ENCODE measurements at regions not wholly inside any gene's neighbourhood (a gene's known extent, or its start where the extent isn't known, plus 50 kb on each side); places are given as distances from the start of the nearest gene placed in this dataset.

GRCh38 chr2:104570259-104570658 lies 283.7 kb upstream of the POU3F3 start:
- no peak overlapping the region for H2AFZ ChIP-seq (ENCODE audit: low read depth)
- no peak for TF ChIP-seq CTCF (conservative IDR thresholded peaks at IDR 0.05; ENCODE audit: low read depth, low read length)
- peaks cover 9% of the 10 kb centered on the region for H3K4me1 ChIP-seq (ENCODE audit: low read depth, poor library complexity, severe bottlenecking)
- no peaks in the 10 kb centered on the region for H4K20me1 ChIP-seq (ENCODE audit: insufficient read depth)
- H3K36me3 ChIP-seq (ENCODE audit: insufficient read depth), result no peaks in the 10 kb centered on the region
- no peaks in the 10 kb centered on the region for H3K27me3 ChIP-seq (ENCODE audit: insufficient read depth, low read depth)
- no peak overlapping the region for H3K4me2 ChIP-seq
- no peak overlapping the region for H3K9ac ChIP-seq
- H3K27ac ChIP-seq, result no peak overlapping the region
- H3K79me2 ChIP-seq (ENCODE audit: insufficient read depth, low read depth), result no peaks in the 10 kb centered on the region
- H3K4me3 ChIP-seq (IDR thresholded peaks at IDR 0.05; ENCODE audit: insufficient read depth, low read depth, low read length), result no peak overlapping the region

GRCh38 chr2:104572834-104573233 lies 281.1 kb upstream of the POU3F3 start:
- H2AFZ ChIP-seq (ENCODE audit: low read depth), result no peak overlapping the region
- no peak for TF ChIP-seq CTCF (conservative IDR thresholded peaks at IDR 0.05; ENCODE audit: low read depth, low read length)
- H3K4me3 ChIP-seq (IDR thresholded peaks at IDR 0.05; ENCODE audit: insufficient read depth, low read depth, low read length), result no peak overlapping the region
- no peak overlapping the region for H3K9ac ChIP-seq
- H4K20me1 ChIP-seq (ENCODE audit: insufficient read depth), result no peaks in the 10 kb centered on the region
- no peaks in the 10 kb centered on the region for H3K36me3 ChIP-seq (ENCODE audit: insufficient read depth)
- no peak overlapping the region for H3K27ac ChIP-seq
- H3K4me1 ChIP-seq (ENCODE audit: low read depth, poor library complexity, severe bottlenecking), result peaks cover 16% of the 10 kb centered on the region
- H3K79me2 ChIP-seq (ENCODE audit: insufficient read depth, low read depth), result no peaks in the 10 kb centered on the region
- no peaks in the 10 kb centered on the region for H3K27me3 ChIP-seq (ENCODE audit: insufficient read depth, low read depth)
- H3K4me2 ChIP-seq, result no peak overlapping the region

GRCh38 chr2:104574367-104574766 lies 279.5 kb upstream of the POU3F3 start:
- H3K27me3 ChIP-seq (ENCODE audit: insufficient read depth, low read depth), result no peaks in the 10 kb centered on the region
- no peak overlapping the region for H3K27ac ChIP-seq
- H3K36me3 ChIP-seq (ENCODE audit: insufficient read depth), result no peaks in the 10 kb centered on the region
- no peak overlapping the region for H3K4me3 ChIP-seq (IDR thresholded peaks at IDR 0.05; ENCODE audit: insufficient read depth, low read depth, low read length)
- no peak overlapping the region for H2AFZ ChIP-seq (ENCODE audit: low read depth)
- no peaks in the 10 kb centered on the region for H3K79me2 ChIP-seq (ENCODE audit: insufficient read depth, low read depth)
- H3K4me2 ChIP-seq, result no peak overlapping the region
- H3K4me1 ChIP-seq (ENCODE audit: low read depth, poor library complexity, severe bottlenecking), result peaks cover 19% of the 10 kb centered on the region
- H4K20me1 ChIP-seq (ENCODE audit: insufficient read depth), result no peaks in the 10 kb centered on the region
- no peak overlapping the region for H3K9ac ChIP-seq
- no peak for TF ChIP-seq CTCF (conservative IDR thresholded peaks at IDR 0.05; ENCODE audit: low read depth, low read length)

GRCh38 chr2:104577143-104577542 lies 276.8 kb upstream of the POU3F3 start:
- Histone ChIP-seq H3K27ac (no peak overlapping the region), H3K79me2 (ENCODE audit: insufficient read depth, low read depth) (no peaks in the 10 kb centered on the region), H3K4me3 (IDR thresholded peaks at IDR 0.05; ENCODE audit: insufficient read depth, low read depth, low read length) (no peak overlapping the region), H3K4me1 (ENCODE audit: low read depth, poor library complexity, severe bottlenecking) (peaks cover 19% of the 10 kb centered on the region), H3K36me3 (ENCODE audit: insufficient read depth) (no peaks in the 10 kb centered on the region), H4K20me1 (ENCODE audit: insufficient read depth) (no peaks in the 10 kb centered on the region), H2AFZ (ENCODE audit: low read depth) (no peak overlapping the region), H3K4me2 (no peak overlapping the region; the same call in 1 of the 2 replicates), H3K9ac (no peak overlapping the region), H3K27me3 (ENCODE audit: insufficient read depth, low read depth) (no peaks in the 10 kb centered on the region)
- no peak for TF ChIP-seq CTCF (conservative IDR thresholded peaks at IDR 0.05; ENCODE audit: low read depth, low read length)
